ENCODE measurements at regions not wholly inside any gene's neighbourhood (a gene's known extent, or its start where the extent isn't known, plus 50 kb on each side); places are given as distances from the start of the nearest gene placed in this dataset.

DNA sequence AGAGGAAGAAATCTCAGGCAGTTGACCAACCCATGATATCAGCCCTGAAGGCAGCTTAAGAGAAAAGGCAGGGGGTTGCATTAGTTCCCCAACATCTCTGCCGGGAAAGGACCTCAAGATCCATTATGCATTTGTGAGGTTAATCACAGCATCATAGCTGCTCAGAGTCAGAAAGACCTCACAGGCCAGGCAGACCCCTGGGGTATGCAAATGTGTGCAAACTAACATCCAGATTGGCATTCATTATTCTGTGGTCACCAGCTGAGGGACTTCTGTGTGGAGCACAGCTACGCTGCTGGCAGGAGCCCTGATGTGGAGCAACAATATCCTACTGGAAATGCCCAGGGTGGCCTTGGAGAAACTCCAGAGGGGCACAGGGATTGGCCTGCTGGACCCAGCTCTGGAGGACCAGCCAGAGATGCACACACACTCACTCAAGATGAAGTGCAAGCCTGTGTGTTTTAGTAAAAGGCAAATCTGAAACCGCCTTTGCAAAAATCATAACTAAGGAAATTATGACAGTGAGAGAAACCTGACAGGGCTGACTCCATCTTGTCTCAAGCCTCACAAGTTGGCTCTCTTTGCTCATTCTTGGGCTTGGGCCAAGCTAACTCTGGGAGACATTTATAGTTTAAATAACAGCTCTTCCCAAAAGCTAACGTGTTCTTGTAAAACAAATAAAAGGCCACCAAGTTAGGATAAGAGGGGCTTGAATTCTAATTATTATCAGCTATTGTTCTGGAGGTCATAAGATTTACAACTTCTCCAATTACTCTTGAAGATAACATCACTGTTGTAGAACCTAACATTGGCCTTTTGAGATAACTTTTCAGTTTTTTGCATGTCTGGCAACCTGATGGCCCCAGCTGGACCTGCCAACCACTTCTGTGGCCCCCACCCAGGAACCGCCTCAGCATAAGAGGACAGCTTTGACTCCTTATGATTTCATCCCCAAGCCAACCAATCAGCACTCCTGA, 257.1 kb downstream of the UACA start:
- Mint-ChIP-seq H3K27me3 (no peaks in the 10 kb centered on the region), H3K9me3 (peaks cover 7% of the 10 kb centered on the region), H3K36me3 (peaks cover 4% of the 10 kb centered on the region), H3K4me3 (no peak overlapping the region), H3K4me1 (peaks cover 34% of the 10 kb centered on the region), H3K27ac (no peak overlapping the region)
- no peak for ATAC-seq (ENCODE audit: low read depth)
- DNase-seq (ENCODE audit: low spot score in 2 of 2) = no peak

DNA sequence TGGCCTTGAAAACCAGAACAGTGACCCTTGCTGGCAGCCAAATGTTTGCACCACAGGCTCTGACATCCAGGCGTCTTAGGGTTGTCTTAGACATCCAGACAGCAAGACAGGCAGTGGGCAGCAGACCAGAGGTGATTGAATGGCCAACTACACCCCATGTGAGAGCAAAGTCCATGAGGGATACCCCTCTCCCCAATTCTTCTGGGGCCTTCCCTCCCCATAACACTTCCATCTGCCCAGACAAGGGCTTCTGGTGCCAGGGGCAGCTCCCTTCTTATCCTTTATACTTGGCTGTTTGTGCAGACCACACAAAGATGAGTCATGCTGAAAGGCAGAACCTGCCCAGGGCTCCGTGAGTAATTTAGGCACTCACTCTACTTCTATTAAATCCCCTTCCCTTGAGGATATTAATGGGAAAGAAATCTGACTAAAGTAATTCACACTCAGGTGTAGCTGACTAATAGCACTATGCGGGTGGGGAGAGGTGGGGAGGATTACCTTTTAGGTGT, 257.9 kb downstream of the UACA start:
- DNase-seq (ENCODE audit: low spot score in 2 of 2) (no peak), ATAC-seq (ENCODE audit: low read depth) (no peak)
- Mint-ChIP-seq H3K27me3 (no peaks in the 10 kb centered on the region), H3K4me1 (peaks cover 34% of the 10 kb centered on the region), H3K36me3 (peaks cover 1% of the 10 kb centered on the region), H3K27ac (peak overlapping the region; percentile 28), H3K9me3 (peaks cover 4% of the 10 kb centered on the region), H3K4me3 (peak overlapping the region; percentile 5)

DNA sequence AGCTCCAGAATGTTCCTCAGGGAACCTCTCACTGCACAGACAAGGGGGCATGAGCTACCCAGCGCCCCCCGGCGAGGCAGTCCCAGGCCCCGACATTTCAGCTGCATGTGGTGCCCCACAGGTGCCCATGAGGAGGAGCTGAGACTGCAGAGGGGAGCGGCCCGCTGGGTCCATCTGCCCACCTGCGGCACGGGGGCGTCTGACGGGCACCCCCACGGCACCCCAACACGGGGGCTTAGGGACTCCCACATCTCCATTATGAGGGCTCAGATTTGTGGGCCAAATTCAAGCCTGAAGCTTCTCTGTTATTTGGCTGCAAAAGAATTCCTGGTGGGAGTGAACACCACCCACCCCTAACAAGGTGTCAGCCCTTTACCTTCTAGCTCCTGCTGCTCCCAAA, 258.4 kb downstream of the UACA start:
- H3K36me3 Mint-ChIP-seq = no peaks in the 10 kb centered on the region
- H3K27ac Mint-ChIP-seq = peak overlapping the region; percentile 71
- H3K4me1 Mint-ChIP-seq = peaks cover 34% of the 10 kb centered on the region
- ATAC-seq (ENCODE audit: low read depth) (no peak), DNase-seq (ENCODE audit: low spot score in 2 of 2) (no peak)
- peaks cover 1% of the 10 kb centered on the region for H3K9me3 Mint-ChIP-seq
- peak overlapping the region; percentile 68 for H3K4me3 Mint-ChIP-seq
- H3K27me3 Mint-ChIP-seq = no peaks in the 10 kb centered on the region

DNA sequence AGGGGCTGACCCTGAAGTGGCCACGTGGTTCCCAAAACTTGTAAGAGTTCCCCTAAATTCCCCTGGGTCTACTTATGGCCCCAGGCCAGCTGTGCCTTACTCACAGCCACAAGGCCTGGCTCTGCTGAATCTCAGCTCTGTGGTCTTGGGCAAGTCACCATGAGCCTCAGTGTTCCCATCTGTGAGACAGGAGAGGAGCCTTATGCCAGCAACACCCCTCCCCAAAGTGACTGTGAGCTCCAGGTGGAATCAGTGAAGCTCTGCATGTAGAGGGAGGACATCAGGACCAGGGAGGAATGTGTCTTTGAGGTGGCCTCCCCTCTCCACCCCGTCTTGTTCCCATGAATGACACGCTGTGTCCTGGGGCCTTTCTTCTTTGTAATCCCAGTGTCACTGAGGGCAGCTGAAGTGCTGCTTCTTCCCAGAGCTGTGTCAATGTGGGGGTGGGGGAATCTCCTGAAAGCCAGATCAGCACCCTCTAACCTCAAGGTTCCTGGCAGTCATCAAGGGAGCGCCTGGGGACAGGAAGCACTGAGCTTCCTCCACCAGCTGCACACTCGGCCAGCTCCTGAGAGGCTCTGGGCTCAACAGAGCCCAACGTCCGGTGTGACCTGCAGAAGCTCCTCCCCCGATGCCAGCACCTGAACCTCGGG, 258.9 kb downstream of the UACA start:
- H3K36me3 Mint-ChIP-seq = no peaks in the 10 kb centered on the region
- H3K9me3 Mint-ChIP-seq = no peaks in the 10 kb centered on the region
- no peaks in the 10 kb centered on the region for H3K27me3 Mint-ChIP-seq
- DNase-seq (ENCODE audit: low spot score in 2 of 2) (peak; percentile 36 to 49), ATAC-seq (ENCODE audit: low read depth) (peak; percentile 61)
- peak overlapping the region; percentile 71 for H3K27ac Mint-ChIP-seq
- H3K4me1 Mint-ChIP-seq = peaks cover 34% of the 10 kb centered on the region
- H3K4me3 Mint-ChIP-seq = peak overlapping the region; percentile 68

DNA sequence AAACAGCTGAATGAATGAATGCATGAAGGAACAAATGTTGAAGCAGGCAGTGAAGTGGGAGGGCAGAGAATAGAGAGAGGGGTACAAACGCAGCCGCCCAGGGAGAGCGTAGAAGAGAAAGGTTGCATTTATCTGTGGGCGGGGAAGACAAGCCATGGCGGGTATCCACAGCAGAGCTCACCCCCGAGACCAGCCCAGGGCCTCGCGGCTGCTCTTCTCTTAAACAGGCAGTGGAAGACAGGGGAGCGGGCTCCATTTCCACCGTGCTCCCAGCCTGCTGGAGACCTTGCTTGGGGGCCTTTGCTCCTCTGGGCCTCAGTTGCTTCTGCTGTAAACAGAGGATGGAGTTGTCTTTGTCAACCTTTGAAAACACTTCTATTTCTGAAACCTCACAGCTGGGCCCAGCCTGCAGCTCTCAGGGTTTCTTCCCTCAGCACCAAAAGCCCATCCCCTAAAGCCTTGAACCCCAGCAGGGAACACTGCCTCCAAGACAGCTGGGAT, 259.5 kb downstream of the UACA start:
- no peak for ATAC-seq (ENCODE audit: low read depth)
- Mint-ChIP-seq H3K4me1 (peaks cover 32% of the 10 kb centered on the region), H3K36me3 (no peaks in the 10 kb centered on the region), H3K27ac (peak overlapping the region; percentile 71), H3K4me3 (peak overlapping the region; percentile 68), H3K9me3 (no peaks in the 10 kb centered on the region), H3K27me3 (no peaks in the 10 kb centered on the region)
- DNase-seq (ENCODE audit: low spot score in 2 of 2) = no peak

DNA sequence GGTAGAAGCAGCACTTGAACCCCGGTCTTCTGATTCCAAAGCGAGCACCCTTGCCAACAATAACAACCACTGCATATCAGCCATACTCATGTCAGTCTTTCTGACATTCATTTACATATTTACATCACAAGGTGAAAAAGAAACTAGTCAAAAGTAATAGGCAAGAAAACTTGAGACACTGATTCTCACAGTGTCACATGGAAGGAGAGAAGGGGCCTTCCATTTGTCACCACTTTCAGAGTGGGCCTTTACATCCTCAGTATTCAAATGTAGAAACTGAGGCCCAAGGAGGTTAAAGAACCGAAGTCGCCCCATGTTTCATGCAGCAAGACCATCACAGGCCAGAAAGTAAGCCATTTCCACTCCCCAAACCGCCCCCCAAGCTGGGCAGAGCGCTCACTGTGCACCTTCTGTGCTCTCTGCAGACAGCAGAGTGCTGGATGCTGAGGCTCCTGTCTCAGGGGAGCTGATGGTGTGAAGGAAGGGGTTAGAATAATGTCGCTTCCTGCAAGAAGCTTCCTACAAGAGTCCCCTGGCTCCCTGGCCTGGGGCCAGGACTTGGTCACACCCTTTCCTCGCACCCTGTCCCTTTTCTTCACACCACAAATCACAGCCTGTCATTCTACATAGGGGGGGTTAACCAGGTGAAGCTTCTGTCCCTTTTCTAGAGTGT, 260.1 kb downstream of the UACA start:
- peaks cover 30% of the 10 kb centered on the region for H3K4me1 Mint-ChIP-seq
- H3K27ac Mint-ChIP-seq = peak overlapping the region; percentile 71
- H3K27me3 Mint-ChIP-seq = no peaks in the 10 kb centered on the region
- DNase-seq (ENCODE audit: low spot score in 2 of 2) (no peak), ATAC-seq (ENCODE audit: low read depth) (peak; percentile 53)
- no peaks in the 10 kb centered on the region for H3K9me3 Mint-ChIP-seq
- no peaks in the 10 kb centered on the region for H3K36me3 Mint-ChIP-seq
- peak overlapping the region; percentile 45 for H3K4me3 Mint-ChIP-seq

DNA sequence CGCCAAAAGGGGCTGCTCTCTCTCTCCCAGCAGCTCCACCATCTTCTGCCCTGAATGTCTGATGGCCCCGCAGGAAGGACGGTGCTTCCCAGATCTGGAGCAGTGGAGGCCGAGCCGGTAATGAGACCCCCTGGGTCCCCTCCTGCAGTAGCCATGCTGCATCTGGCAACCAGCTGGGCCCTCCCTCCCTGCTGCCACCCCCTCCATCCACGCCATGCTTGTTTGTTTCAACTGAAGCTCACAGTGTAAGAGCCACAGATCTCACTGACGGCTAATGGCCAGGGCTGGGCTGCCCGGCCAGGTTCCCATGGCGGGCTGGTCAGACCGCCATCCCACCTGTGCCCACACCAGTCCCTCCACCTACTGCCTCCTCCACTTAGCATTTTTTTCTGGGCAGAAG, 260.8 kb downstream of the UACA start:
- Mint-ChIP-seq H3K36me3 (no peaks in the 10 kb centered on the region), H3K9me3 (no peaks in the 10 kb centered on the region), H3K4me3 (no peak overlapping the region), H3K4me1 (peaks cover 30% of the 10 kb centered on the region), H3K27me3 (no peaks in the 10 kb centered on the region), H3K27ac (peak overlapping the region; percentile 71)
- DNase-seq (ENCODE audit: low spot score in 2 of 2) = no peak
- ATAC-seq (ENCODE audit: low read depth) = no peak

DNA sequence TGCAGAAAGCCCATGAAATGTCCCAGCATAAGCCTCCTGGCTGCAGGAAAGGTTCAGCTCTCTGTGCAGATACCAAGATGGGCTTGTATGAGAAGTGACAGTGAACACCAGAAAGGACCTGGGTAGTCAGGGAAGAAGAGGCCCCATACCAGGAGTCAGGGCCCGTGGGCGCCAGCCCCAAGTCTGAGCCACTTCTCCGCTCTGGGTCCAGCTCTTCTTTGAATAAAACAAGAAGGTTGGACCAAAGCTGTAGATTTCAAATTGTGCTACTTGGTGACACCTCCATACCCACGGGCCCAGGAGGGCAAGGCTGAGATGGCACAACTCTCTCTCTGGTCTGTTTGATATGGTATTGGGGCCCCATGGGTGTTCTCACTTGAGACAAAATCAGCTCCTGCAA, 261.5 kb downstream of the UACA start:
- DNase-seq (ENCODE audit: low spot score in 2 of 2) (no peak), ATAC-seq (ENCODE audit: low read depth) (no peak)
- H3K27me3 Mint-ChIP-seq = no peaks in the 10 kb centered on the region
- no peak overlapping the region for H3K27ac Mint-ChIP-seq
- H3K4me1 Mint-ChIP-seq = peaks cover 34% of the 10 kb centered on the region
- no peak overlapping the region for H3K4me3 Mint-ChIP-seq
- H3K9me3 Mint-ChIP-seq = no peaks in the 10 kb centered on the region
- no peaks in the 10 kb centered on the region for H3K36me3 Mint-ChIP-seq

DNA sequence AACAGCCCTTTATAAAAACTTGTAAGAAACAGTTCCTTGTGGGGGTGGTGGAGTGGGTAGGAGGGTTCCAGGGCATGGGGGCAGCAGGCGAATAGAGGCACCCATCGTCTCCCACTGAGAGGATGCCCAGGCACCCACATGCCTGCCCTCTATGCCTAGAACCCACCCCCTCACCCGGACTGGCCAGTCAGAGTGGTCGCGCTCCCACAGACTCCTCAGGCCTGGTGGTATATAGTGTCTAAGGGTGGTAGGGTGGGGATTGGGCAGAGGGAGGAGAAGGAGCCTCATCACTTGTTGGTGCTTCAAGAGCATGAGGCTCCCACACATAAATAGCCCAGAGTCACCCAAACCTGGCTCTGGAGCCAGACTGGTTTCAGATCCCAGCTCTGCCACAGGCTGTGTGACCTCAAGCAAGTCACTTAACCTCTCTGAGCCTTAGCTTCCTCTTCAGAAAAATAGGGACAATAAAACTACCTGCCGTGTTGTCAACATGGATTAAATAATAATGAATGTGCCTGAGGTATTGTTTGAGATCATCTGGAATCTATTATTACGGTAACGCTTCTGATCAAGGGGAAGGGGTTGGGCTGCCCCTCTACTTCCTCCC, 262.1 kb downstream of the UACA start:
- no peak overlapping the region for H3K27ac Mint-ChIP-seq
- no peak overlapping the region for H3K4me3 Mint-ChIP-seq
- ATAC-seq (ENCODE audit: low read depth) (no peak), DNase-seq (ENCODE audit: low spot score in 2 of 2) (no peak)
- H3K27me3 Mint-ChIP-seq = no peaks in the 10 kb centered on the region
- peaks cover 37% of the 10 kb centered on the region for H3K4me1 Mint-ChIP-seq
- H3K36me3 Mint-ChIP-seq = no peaks in the 10 kb centered on the region
- H3K9me3 Mint-ChIP-seq = no peaks in the 10 kb centered on the region

DNA sequence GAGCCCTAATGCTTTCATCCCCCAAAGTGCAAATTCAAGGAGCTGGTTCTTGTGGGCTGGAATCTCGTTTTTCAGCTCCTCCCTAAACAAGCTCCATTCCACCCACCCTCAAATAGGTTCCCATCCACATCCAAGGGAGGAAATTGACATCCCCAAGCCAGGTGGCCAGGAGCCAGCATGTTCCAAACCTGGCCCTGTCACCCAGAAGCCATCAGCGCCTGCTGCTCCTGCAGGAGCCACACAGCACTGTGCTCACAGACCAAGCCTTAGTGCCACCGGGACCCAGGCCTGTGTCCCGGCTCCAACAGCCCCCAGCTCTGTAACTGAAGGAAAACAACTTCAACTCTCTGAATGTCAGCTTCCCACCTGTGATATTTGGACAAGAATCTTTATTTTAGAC, 263.6 kb downstream of the UACA start:
- no peaks in the 10 kb centered on the region for H3K27me3 Mint-ChIP-seq
- peaks cover 31% of the 10 kb centered on the region for H3K4me1 Mint-ChIP-seq
- no peaks in the 10 kb centered on the region for H3K9me3 Mint-ChIP-seq
- H3K4me3 Mint-ChIP-seq = no peak overlapping the region
- DNase-seq (ENCODE audit: low spot score in 2 of 2) (no peak), ATAC-seq (ENCODE audit: low read depth) (no peak)
- H3K27ac Mint-ChIP-seq = no peak overlapping the region
- no peaks in the 10 kb centered on the region for H3K36me3 Mint-ChIP-seq

DNA sequence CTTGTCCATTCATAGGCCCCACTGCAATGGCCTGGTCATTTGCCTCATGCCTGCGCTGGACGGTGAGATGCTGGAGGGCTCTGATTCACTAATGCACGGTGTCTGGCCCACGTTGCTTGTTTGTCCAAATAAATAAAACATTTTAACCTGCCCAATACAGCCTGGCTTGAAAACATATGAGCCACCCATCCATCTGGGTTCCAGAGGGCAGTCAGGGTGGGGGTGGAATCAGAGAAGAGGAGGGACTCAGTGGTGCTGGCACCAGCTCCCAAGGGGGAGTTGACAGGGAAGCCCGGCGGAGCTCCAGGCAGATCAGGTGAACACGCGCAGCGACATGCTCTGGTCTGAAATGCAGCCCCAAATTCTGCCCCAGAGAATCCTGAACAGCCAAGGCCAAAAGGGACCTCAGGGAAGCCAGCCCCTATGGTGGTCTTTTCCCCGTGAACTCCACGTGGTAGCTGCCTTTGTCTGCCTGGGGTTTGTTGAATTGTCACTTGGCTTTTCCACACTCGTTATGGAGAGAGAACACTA, 265.2 kb downstream of the UACA start:
- no peak for DNase-seq (ENCODE audit: low spot score in 2 of 2)
- Mint-ChIP-seq H3K27me3 (no peaks in the 10 kb centered on the region), H3K9me3 (no peaks in the 10 kb centered on the region), H3K4me1 (peaks cover 27% of the 10 kb centered on the region), H3K27ac (no peak overlapping the region), H3K4me3 (no peak overlapping the region), H3K36me3 (no peaks in the 10 kb centered on the region)
- ATAC-seq (ENCODE audit: low read depth) = no peak

DNA sequence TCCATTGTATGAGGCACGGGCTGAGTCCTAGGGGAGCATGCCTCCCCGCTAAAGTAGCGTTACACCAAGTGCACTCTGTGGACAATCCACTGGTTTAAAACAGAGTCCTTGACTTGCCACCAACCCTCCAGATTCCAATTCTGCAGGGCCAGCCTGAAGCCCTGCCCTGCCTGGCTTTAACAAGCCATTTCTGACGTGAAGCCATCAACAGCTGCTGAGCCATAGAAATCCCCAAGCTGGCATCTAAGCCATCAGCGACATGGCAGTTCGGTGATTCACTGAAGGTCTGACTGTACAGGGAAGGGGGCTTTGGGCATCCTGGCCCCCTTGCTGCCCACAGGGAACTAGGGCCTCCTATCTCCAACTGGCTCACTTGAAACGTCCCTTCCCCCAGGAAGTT, 265.7 kb downstream of the UACA start:
- peaks cover 27% of the 10 kb centered on the region for H3K4me1 Mint-ChIP-seq
- no peaks in the 10 kb centered on the region for H3K9me3 Mint-ChIP-seq
- no peak overlapping the region for H3K4me3 Mint-ChIP-seq

DNA sequence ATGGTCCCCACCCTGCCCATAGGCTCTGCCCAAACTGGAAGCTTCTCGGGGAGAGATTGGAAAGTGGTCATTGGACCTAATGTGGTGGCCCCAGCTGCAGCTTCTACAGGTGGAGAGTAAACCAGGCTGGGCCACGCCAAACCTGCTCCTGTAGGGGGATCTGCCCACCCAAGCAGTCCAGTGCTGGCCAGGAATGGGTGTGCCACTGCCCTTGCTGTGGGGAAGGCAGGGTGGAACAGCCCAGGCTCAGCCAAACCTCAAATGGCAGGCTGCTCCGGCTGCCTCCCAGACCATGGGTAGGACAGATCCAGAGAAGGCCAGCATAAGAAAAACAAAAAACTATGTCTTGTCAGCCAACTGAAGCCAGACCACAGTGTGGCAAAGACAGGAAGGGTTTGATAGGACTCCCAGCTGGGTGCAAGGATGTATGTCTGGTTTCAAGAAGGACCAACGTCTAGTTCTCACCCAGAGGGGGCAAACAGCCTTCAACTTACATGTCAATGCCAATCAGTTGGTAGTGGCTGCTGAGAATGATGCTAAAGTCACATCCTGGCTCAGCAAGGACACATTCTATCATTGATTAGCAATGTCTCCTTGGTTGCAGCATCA, 267.3 kb downstream of the UACA start:
- ATAC-seq (ENCODE audit: low read depth) (no peak), DNase-seq (ENCODE audit: low spot score in 2 of 2) (no peak)
- Mint-ChIP-seq H3K27ac (no peak overlapping the region), H3K4me3 (no peak overlapping the region), H3K36me3 (no peaks in the 10 kb centered on the region), H3K27me3 (no peaks in the 10 kb centered on the region), H3K9me3 (no peaks in the 10 kb centered on the region), H3K4me1 (peaks cover 39% of the 10 kb centered on the region)

More for the DNA sequence above, 265.7 kb downstream of the UACA start:
- Mint-ChIP-seq H3K36me3 (no peaks in the 10 kb centered on the region), H3K27ac (no peak overlapping the region), H3K27me3 (no peaks in the 10 kb centered on the region)
- ATAC-seq (ENCODE audit: low read depth) (no peak), DNase-seq (ENCODE audit: low spot score in 2 of 2) (no peak)
